GM19043 (cell line): ENCODE measurements at regions not wholly inside any gene's neighbourhood (a gene's known extent, or its start where the extent isn't known, plus 50 kb on each side); places are given as distances from the start of the nearest gene placed in this dataset.

Experiments used
- ATAC-seq: cut with Tn5 transposase; IDR thresholded peaks from one replicate; pipeline ENCODE4 v1.9.1; 2021; ENCODE audit warnings: low read depth; ENCODE audit not compliant: unreplicated experiment

DNA sequence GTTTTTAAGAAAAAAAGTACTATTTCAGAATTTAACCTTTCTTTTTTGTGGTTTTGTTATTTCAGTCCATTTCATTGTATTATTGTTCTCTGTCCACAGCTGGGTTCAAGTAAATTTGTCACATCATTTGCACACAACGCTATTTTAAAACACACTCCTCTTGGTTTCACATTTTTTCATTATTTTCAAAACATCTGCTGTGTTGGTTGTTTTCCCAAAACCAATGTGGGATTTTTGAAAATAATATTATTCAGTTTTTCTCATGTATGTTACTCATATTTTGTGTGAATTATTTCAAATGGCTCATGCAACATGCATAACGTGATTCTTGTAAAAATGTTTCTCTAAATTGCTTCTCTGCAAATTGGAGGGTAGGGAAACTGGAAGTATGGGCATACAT is 589.2 kb downstream of the METTL4 start:
- ATAC-seq = no peak

DNA sequence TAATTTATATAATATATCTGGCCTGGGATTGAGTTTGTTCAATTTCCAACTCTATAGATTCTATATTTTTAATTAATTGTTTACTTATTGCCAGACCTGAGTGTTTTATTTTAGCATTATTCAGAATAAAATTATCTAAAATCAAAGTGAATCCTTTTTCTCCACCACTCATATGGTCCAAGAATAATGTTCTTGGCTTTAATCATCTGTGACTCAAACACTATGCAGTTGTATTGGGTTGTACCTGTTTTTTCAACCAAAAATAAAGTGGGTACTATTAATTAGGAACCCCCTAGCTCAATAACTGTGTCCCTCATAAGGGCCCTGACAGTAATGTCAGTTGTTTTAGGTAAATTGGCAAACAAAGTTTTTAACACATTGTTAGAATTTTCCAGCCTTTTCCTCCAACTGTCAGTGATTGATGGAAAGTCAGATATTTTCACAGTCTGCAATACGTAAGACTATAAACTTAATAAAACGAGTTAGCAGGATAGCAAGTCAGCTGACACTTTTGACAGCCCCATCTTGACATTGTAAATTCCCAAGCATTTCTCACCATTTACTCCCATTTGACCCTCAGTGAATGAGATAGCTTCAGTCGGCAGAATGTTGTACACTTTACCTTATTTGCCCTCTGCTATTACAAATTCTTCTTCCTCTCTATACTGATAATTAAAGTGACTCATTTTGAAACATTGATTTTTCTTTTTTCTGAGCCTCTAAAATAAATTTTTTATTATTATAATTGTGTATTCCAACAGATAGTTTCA is 587.4 kb downstream of the METTL4 start:
- no peak for ATAC-seq

DNA sequence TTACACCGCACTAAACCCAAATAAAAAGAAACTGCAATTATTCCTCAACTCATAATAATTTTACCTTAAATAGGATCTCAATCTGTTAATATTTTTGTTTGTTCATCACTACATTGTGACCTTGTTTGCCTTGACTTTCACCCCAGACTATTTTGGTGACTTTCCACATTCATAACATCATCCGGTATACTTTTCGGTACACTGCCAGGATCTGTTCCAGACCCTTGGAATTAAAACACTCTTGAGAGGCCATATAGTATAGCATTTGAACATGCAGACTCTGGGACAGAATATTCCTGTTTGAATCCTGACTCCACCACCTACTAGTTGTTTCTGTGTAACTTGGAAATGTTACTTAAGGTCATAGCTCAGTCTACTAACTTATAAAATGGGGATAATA is 577.4 kb downstream of the METTL4 start:
- no peak for ATAC-seq

DNA sequence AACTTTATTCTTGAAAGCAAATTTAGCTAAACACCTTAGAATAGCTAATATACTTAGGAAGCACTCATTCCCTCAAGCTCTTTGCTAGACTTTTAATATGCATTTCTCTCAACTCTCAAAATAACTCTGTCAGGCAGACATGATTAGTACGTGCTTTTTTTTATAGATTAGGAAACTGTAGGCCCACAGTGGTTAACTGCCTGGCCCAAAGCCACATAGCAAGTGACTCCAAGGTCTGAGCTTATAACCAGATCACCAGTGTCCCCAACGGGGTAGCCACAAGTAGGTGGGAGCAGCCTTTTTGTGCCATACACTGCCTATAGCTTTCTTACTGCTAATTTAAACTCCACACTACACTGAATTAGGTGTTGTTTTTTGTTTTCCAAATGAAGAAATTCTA is 576.8 kb downstream of the METTL4 start:
- ATAC-seq = no peak

DNA sequence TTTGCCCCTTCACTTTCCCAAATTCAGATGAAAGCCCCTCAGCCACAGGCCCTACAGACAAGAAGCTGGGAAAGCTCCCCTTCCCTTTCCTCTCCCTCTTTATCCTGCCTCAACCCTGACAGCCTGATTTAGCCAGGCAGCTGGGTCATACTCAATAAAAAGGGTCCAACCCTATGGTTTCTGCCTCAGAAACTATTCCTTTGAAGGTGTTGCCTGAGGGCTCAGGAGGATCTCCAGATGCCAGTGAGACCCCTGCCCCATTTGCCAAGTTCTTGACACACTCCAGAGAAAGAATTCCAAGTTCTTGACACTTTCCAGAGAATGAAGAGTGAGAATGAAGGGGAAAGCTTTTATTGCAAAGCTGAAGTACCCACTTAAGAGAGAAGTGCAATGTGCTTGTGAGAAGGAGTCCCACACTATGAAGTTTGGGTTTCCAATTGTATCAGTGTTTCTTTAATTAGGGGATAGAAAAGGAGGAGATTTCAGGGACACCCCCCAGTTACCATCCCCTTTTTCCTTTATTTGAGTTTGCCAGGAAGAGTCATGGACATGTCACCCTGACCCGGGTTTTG is 576.2 kb downstream of the METTL4 start:
- no peak for ATAC-seq

DNA sequence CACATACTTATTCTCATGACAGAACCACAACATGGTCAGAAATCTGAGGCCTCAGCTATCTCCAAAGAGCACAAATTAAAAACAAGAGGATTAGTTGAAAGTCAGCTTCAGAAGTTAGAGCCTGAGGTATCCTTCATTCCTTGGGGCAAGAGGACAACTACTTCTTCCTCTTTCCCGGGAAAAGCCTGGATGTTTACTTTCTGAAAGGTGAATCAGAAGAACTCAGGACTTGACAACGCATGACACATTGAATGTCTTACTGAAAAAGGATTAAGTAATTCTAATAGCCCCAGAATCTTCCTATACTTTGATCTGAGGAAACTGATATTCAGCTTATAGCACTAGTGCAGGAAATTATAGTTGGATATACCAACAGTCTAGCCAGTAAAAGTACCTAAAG is 573.2 kb downstream of the METTL4 start:
- ATAC-seq = no peak

DNA sequence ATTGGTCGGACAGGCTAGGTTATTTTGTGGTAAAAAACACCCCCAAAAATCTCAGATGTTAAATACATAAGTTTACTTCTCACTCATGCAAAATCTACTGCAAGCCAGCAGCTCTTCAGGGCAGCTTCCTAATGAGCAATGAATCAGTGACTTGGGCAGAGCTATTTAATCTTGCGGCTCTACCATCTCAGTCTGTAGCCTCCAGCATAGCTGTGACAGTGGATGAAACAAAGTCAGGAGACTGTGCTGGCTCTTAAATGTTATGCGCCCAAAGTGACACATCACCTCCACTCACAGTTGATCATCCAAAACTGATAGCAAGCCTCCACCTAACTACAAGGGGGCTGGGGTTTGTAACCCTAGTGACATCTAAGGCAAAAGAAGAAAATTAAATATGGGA is 571.9 kb downstream of the METTL4 start:
- no peak for ATAC-seq

DNA sequence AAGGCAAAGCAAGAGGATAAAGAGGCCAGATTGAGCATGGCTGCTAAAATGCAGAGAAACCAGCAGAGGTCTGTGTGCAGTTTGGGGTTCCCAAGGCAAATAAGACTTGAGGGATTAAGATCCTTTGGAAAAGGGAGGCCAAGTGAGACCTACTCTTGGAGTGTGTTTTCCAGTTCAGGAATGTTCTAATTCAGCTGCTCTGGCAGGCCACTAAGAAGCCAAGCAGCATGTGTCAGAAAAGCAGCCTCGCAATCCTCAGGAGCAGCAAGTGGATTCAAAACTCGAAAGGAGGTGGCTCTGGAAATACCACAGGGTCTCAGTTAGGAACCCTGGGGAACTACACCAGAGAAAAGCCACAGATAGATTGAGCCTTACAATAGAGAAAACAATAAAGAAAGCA is 569.2 kb downstream of the METTL4 start:
- ATAC-seq = no peak

DNA sequence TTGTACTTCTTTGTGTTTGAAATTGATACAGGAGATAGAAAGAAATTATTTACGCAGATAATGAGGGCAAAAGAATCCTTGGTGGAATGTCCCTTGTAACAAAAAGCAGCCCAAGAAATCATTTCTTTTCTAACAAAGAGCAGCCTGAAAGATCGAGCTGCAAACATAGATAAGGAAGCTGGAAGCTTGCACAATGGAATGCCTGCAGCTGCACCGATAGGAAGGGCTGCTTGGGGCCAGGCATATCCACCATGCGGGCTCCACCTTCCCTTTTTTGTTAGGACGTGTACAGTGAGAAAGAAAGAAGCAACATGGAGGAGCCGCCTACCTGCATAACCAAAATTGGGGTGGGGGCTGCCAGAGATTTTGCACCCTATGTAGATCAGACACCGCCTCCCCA is 568.7 kb downstream of the METTL4 start:
- ATAC-seq = no peak

DNA sequence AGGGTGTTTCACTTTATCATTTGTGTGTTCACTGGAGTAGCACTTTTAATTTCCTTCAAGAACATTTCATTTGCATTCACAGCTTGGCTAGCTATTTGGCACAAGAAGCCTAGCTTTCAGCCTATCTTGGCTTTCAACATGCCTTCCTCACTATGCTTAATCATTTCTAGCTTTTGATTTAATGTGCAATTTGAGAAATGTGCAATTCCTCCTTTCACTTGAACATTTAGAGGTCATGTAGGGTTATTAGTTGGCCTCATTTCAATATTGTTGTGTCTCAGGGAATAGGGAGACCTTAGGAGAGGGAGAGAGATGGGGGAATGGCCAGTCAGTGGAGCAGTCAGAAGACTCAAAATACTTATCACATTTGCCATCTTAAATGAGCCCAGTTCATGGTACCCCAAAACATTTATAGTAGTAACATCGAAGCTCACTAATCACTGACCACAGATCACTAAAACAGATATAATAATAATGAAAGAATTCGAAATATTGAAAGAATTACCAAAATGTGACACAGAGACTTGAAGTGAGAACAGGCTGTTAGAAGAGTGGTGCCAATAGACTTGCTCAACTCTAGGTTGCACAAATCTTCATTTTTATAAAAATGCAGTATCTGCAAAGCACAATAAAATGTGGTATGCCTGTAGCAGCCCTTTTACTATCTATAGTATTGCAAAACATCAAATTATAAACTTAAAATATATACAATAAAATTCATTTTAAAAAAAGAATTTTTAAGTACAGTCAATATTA is 561.2 kb downstream of the METTL4 start:
- no peak for ATAC-seq

DNA sequence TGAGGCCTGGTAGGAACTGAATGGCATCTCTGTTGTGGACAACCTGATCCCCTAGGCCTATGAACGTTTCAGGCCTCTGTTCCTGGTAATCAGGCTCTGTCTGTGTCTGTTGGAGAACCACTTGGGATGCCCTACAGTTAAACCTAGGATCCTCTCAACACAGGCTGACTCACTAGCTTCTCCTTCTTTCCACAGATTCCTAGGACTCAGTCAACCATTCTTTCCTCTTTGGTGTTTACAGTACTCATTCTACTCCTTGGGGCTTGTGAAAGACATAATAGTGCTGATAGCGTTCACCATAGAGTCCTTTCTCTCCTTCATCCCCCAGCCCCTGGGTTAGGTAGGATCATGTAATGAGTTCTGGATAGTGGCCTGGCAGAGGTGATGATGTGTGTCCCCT is 544.3 kb downstream of the METTL4 start:
- ATAC-seq = no peak

DNA sequence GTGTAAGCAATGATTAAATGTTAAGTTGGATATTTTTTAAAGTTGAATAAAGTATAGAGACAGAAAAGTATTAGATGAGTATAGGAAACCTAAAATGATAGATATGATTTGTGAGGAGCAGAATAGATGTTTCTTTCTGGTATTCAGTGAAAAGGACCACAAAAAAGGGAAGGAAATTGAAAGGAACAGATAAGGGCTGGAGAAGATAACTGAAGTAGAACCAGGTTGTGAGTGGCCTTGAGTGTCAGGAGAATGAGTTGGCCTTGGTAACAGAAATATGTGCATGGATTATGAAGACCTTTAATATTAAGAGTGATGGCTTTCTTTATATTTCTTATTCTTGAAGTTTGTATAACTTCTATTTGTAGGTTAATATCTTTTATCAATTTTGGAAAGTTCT is 543.5 kb downstream of the METTL4 start:
- no peak for ATAC-seq

DNA sequence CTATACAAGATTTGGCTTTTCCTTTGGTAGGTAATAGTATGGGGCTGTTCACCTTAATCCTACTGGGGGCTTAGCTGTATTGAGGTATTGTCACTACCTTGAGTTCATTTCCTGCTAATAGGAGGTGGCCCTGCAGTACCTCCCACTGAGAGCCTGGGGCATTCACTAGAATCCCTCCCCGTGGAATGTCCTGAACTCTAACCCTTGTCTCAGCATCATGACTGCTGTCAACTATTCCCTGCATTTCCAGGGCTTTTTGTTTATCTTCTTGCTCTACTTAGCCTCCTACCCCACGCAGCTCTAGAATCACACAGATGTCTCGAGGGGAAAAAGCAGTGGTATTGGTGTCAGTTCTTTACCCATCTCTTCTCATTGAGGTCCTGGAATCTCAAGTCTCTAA is 542.3 kb downstream of the METTL4 start:
- ATAC-seq = no peak

DNA sequence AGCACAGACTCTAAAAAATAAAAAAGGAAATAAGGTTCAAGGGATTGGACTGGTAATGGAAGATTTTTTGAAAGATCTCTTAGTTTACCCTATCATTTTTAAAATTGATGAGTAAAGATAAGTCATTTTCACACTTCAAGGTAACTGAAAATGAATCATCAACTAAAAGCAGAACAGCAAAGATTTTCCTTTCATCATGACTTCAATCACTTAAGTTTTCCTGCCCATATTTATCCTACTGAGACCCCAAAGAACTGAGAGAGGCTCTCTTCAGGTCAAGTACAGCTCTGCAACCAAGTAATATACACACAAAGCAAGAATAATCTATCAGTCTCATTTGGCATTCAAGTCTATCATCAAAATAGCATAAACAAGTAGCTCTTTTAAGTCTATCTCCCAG is 540.7 kb downstream of the METTL4 start:
- ATAC-seq = no peak

DNA sequence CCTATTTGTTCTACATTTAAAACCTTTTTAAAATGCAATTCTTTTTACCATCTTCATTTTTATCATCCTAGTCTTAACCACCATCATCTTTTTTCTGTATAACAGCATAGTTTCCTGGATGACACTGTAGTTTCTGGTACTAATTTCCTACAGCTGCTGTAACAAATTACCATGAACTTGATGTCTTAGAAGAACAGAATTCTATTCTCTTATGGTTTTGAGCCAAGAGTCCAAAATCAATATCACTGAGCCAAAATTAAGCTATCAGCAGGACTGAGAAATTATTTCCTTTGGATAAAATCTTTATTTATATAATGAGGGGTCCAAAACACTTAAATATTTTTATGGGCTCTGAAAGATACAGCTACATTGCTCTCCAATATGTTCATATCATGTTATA is 539.3 kb downstream of the METTL4 start:
- ATAC-seq = no peak

DNA sequence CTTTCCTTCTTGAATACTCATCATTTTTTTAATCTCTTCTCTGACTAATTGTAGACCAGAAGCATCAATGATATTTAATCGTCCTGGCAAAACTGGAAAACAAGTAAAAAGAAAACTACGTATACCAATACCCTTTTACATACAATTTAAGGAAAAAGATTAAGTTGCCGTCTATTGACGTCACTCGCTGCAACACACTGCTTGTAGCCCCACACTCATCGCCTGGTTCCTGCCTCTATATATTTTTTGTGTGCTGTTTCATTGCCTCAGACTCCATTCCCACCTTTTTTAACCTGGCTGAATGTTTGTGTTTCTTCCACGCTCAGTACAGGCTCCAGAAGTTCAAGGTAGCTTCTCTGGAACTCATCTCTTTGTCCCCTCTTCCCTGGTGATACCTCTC is 536.2 kb downstream of the METTL4 start:
- no peak for ATAC-seq

DNA sequence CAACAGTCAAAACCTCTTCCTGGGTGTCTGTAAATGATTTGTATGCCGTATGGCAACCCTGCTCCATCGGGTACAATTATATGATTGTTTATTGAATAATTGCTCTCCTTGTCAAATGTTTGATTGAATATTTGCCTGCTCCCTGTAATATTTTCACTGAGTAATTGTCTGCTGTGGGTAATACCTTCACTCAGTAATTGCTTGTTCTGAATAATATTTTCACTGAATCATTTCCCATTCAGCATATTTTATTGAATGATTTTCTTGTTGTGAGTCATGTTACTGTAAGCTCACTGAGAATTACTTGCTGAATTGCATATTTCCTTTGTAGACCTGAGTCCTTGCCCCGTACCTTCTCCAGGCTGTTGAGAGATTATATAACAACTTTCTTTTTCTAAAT is 535.2 kb downstream of the METTL4 start:
- ATAC-seq = no peak

DNA sequence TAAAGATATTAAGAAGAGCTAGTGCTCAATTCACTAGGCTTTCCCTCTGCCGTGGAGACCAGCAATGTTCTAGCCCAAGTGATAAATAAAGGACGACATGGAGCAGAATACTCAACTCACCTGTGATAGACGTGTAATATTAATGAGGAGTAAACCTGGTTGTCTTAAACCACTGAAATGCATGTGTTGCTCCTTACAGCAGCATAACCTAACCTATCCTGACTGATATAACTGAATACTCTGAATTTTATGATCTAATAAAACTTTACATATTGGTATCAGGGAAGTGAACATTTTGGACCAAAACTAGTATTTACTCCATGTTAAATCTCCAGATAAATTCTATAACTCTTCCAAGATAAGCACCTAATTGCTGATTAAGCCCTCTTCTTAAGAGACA is 531.0 kb downstream of the METTL4 start:
- ATAC-seq = no peak

DNA sequence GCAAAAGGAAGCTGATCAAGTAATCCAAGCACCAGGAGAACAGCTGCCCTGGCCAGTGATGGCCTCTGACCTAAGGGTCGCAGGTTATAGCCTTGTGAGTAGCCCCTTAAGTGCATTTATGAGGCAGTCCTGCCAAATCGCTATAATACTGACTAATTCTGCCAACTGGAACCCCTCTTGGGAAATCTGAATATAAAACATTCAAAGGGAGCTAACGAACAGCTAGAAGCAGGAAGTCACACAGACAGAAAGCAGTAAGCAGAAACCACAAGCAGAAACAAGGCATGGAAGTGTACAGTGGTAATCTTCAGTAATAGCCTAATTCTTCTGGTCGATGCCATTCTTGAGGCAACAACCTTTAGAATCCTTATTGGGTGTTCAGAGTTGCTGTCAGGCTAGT is 521.3 kb downstream of the METTL4 start:
- no peak for ATAC-seq

DNA sequence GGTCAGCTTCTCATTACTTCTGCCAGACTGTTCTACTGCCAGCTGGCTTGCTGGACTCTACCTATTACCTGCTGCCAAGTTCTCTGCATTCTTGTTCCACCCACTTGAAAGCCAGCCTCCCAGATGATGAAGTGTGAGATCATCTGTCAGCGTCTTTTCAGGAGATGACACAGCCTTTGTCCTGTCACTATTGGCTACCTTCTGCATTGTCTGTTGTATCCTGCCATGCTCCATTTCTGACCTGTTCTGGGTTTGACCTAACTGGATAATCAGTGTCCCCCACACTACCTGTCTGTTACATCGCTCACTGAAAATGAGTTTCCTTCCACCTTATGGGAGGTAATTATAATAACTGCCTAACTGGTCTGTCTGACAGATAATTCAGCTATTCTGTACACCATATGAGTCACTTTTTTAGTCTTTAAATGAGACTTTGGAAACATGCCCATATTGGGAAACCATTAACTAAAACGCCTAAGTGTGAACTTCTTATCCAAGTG is 520.6 kb downstream of the METTL4 start:
- no peak for ATAC-seq

DNA sequence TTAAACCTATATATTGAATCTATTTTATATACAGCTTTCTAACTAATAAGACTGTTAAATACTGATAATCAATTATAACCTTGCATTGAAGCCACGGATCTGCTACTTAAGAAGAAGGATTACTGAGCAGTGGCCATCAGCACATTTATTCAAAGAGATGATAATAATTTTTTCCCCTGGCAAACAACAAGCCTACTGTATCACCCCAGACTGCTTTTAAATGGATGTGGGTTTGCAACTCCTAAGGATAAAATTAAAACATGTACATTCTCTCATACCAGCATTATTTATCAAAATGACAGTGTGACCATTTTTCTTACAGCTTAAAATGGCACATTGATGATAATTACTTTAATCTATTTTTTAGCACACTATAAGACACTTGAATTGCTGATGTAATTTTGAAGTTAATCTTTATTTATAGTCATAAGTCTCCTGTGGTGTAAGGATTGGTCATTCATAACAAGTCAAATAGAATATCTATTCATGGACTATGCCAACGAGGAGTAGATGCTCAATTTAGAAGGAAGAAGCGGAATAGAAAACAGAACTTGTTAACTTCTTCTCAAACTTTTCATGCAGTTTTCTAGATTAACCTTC is 517.7 kb downstream of the METTL4 start:
- ATAC-seq = no peak
